ENCODE measurements at regions not wholly inside any gene's neighbourhood (a gene's known extent, or its start where the extent isn't known, plus 50 kb on each side); places are given as distances from the start of the nearest gene placed in this dataset.

GRCh38 chr7:50216626-50217025 lies 87.9 kb upstream of the IKZF1 start:
- H2AFZ ChIP-seq (ENCODE audit: control insufficient read depth, low read length) = no peak overlapping the region
- TF ChIP-seq EZH2 (IDR thresholded peaks at IDR 0.05; ENCODE audit: low read length) = no peak
- TF ChIP-seq CTCF (optimal IDR thresholded peaks at IDR 0.05 in 1 of 3, IDR thresholded peaks at IDR 0.05 in 1 of 3, conservative IDR thresholded peaks at IDR 0.05 in 1 of 3; ENCODE audit: extremely low read depth in 1 of 3, insufficient read depth in 2 of 3, low read length in 3 of 3) = no peak
- dilution Hi-C loops (cut with MboI; ENCODE audit: extremely low pct_ligation_motif_present, low sequenced_read_pairs) = no loop called here
- H3K27ac ChIP-seq (ENCODE audit: control insufficient read depth, insufficient read depth, low read length) = no peak overlapping the region
- no peak for FAIRE-seq
- H3K36me3 ChIP-seq (ENCODE audit: control insufficient read depth in 2 of 2, extremely low read depth in 1 of 2, insufficient read depth in 2 of 2, low read length in 2 of 2) = no peaks in the 10 kb centered on the region
- no peaks in the 10 kb centered on the region for H3K9me3 ChIP-seq (ENCODE audit: control insufficient read depth, low read depth, low read length)
- no peaks in the 10 kb centered on the region for H3K27me3 ChIP-seq (ENCODE audit: control insufficient read depth, extremely low read depth, insufficient read depth, low read length)
- H3K9me1 ChIP-seq (ENCODE audit: control insufficient read depth, extremely low read depth, insufficient read depth, low read length) = no peaks in the 10 kb centered on the region
- no peaks in the 10 kb centered on the region for H4K20me1 ChIP-seq (ENCODE audit: control insufficient read depth, extremely low read depth, insufficient read depth, low read length)
- no peaks in the 10 kb centered on the region for H3K4me1 ChIP-seq (ENCODE audit: control insufficient read depth, extremely low read depth, insufficient read depth, low read length)
- no peak for DNase-seq (ENCODE audit: low read depth, low spot score)
- no peak overlapping the region for H3K4me3 ChIP-seq (ENCODE audit: control insufficient read depth in 2 of 3, extremely low read depth in 1 of 3, insufficient read depth in 2 of 3, low read depth in 1 of 3, low read length in 3 of 3)
- H3K79me2 ChIP-seq (ENCODE audit: control insufficient read depth, insufficient read depth, low read length) = no peaks in the 10 kb centered on the region
- H3K4me2 ChIP-seq (ENCODE audit: control insufficient read depth, extremely low read depth, insufficient read depth, low read depth, low read length) = no peak overlapping the region
- no peak overlapping the region for H3K9ac ChIP-seq (ENCODE audit: control insufficient read depth, extremely low read depth, insufficient read depth, low read length)

GRCh38 chr7:50214771-50215170 lies 89.7 kb upstream of the IKZF1 start:
- FAIRE-seq (no peak), DNase-seq (ENCODE audit: low read depth, low spot score) (no peak)
- TF ChIP-seq CTCF (optimal IDR thresholded peaks at IDR 0.05 in 1 of 3, IDR thresholded peaks at IDR 0.05 in 1 of 3, conservative IDR thresholded peaks at IDR 0.05 in 1 of 3; ENCODE audit: extremely low read depth in 1 of 3, insufficient read depth in 2 of 3, low read length in 3 of 3) (no peak), EZH2 (IDR thresholded peaks at IDR 0.05; ENCODE audit: low read length) (no peak)
- Histone ChIP-seq H3K4me3 (ENCODE audit: control insufficient read depth in 2 of 3, extremely low read depth in 1 of 3, insufficient read depth in 2 of 3, low read depth in 1 of 3, low read length in 3 of 3) (no peak overlapping the region), H3K36me3 (ENCODE audit: control insufficient read depth in 2 of 2, extremely low read depth in 1 of 2, insufficient read depth in 2 of 2, low read length in 2 of 2) (no peaks in the 10 kb centered on the region), H3K27me3 (ENCODE audit: control insufficient read depth, extremely low read depth, insufficient read depth, low read length) (no peaks in the 10 kb centered on the region), H3K4me2 (ENCODE audit: control insufficient read depth, extremely low read depth, insufficient read depth, low read depth, low read length) (no peak overlapping the region), H3K9ac (ENCODE audit: control insufficient read depth, extremely low read depth, insufficient read depth, low read length) (no peak overlapping the region), H4K20me1 (ENCODE audit: control insufficient read depth, extremely low read depth, insufficient read depth, low read length) (no peaks in the 10 kb centered on the region), H3K27ac (ENCODE audit: control insufficient read depth, insufficient read depth, low read length) (no peak overlapping the region), H3K9me3 (ENCODE audit: control insufficient read depth, low read depth, low read length) (no peaks in the 10 kb centered on the region), H3K4me1 (ENCODE audit: control insufficient read depth, extremely low read depth, insufficient read depth, low read length) (no peaks in the 10 kb centered on the region), H3K79me2 (ENCODE audit: control insufficient read depth, insufficient read depth, low read length) (no peaks in the 10 kb centered on the region), H2AFZ (ENCODE audit: control insufficient read depth, low read length) (no peak overlapping the region), H3K9me1 (ENCODE audit: control insufficient read depth, extremely low read depth, insufficient read depth, low read length) (no peaks in the 10 kb centered on the region)
- dilution Hi-C loops (cut with MboI; ENCODE audit: extremely low pct_ligation_motif_present, low sequenced_read_pairs) = no loop called here

Measured in keratinocyte (primary cell).